Thoracic aorta (tissue), 2 donors: ENCODE measurements at regions not wholly inside any gene's neighbourhood (a gene's known extent, or its start where the extent isn't known, plus 50 kb on each side); places are given as distances from the start of the nearest gene placed in this dataset.
"Not testable (repeated sequence)": the region's sequence is repeated elsewhere in the genome, so short reads cannot be mapped to it uniquely, and the experiment has no call there.

Experiments
- ATAC-seq: fragments of 150-250 bp; one replicate; pipeline ENCODE4 v1.8.0; 2017; ENCODE audit warnings: low read depth; ENCODE audit not compliant: insufficient number of reproducible peaks, low FRiP score
- DNase-seq: peaks from one replicate; pipeline ENCODE4 v3.0.0-alpha.2; 2020; ENCODE audit warnings: low spot score
- H3K27ac ChIP-seq, 2 donors: fragments of 200-600 bp; sonication (generic); 1 replicate in 1 of 2; 2 replicates in 1 of 2; pipeline ENCODE4 v1.5.1; 2016; ENCODE audit warnings: mild to moderate bottlenecking in 2 of 2, moderate library complexity in 2 of 2
- H3K27me3 ChIP-seq: fragments of 200-600 bp; sonication (generic); replicated peaks from 2 replicates; pipeline ENCODE4 v1.6.0; 2016; ENCODE audit warnings: mild to moderate bottlenecking; ENCODE audit not compliant: insufficient read depth
- H3K36me3 ChIP-seq: fragments of 200-600 bp; sonication (generic); one replicate; pipeline ENCODE4 v1.5.1; 2016
- H3K4me1 ChIP-seq, 2 donors: fragments of 200-600 bp; sonication (generic); 1 replicate in 1 of 2; 2 replicates in 1 of 2; pipeline versions ENCODE4 v1.5.1 to v1.6.0; 2016; ENCODE audit warnings: low read depth in 2 of 2, mild to moderate bottlenecking in 1 of 2; ENCODE audit not compliant: control insufficient read depth in 1 of 2
- H3K4me3 ChIP-seq: fragments of 200-600 bp; sonication (generic); 2 replicates; pipeline ENCODE4 v1.5.1; 2016; ENCODE audit warnings: mild to moderate bottlenecking
- H3K9me3 ChIP-seq: fragments of 200-600 bp; sonication (generic); 2 replicates; pipeline ENCODE4 v1.5.1; 2016
- TF ChIP-seq, protein P1 (sequence below): fragments of 200-600 bp; sonication (generic); IDR thresholded peaks from one replicate; pipeline ENCODE4 v1.5.1; 2019; ENCODE audit warnings: antibody characterized with exemption

GRCh38 chr7:6882321-6882721 is 56.2 kb upstream of the CCZ1B start:
- not testable (repeated sequence) for ATAC-seq, DNase-seq, H3K9me3 ChIP-seq, H3K4me1 ChIP-seq, H3K36me3 ChIP-seq, H3K27me3 ChIP-seq, H3K4me3 ChIP-seq, H3K27ac ChIP-seq

GRCh38 chr7:6883756-6884155 is 57.7 kb upstream of the CCZ1B start:
- H3K36me3 ChIP-seq, H3K27me3 ChIP-seq, H3K27ac ChIP-seq, ATAC-seq, DNase-seq, H3K9me3 ChIP-seq, H3K4me1 ChIP-seq, H3K4me3 ChIP-seq: not testable (repeated sequence)

DNA sequence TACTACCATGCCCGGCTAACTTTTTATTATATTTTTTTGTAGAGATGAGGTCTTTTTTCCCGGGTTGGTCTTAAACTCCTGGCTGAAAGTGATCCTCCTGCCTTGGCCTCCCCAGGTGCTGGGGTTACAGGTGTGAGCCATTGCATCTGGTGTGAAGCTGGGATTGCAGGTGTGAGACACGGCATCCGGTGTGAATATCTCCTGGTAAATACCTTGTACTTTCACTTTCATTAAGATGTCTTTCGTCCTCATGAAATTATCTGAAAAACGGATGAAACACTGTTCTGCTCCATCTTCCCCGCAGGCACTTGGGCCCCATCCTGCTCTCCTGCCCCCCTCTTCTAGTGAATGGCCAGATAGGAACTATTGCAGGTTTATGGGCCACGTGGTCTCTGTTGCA is 60.1 kb upstream of the CCZ1B start:
- DNase-seq (no peak), ATAC-seq (no peak)
- no peaks in the 10 kb centered on the region for H3K27me3 ChIP-seq
- H3K4me1 ChIP-seq = no peaks in the 10 kb centered on the region
- no peak overlapping the region for H3K4me3 ChIP-seq
- TF ChIP-seq, protein P1, sequence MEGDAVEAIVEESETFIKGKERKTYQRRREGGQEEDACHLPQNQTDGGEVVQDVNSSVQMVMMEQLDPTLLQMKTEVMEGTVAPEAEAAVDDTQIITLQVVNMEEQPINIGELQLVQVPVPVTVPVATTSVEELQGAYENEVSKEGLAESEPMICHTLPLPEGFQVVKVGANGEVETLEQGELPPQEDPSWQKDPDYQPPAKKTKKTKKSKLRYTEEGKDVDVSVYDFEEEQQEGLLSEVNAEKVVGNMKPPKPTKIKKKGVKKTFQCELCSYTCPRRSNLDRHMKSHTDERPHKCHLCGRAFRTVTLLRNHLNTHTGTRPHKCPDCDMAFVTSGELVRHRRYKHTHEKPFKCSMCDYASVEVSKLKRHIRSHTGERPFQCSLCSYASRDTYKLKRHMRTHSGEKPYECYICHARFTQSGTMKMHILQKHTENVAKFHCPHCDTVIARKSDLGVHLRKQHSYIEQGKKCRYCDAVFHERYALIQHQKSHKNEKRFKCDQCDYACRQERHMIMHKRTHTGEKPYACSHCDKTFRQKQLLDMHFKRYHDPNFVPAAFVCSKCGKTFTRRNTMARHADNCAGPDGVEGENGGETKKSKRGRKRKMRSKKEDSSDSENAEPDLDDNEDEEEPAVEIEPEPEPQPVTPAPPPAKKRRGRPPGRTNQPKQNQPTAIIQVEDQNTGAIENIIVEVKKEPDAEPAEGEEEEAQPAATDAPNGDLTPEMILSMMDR = no peak
- no peaks in the 10 kb centered on the region for H3K9me3 ChIP-seq
- H3K36me3 ChIP-seq = no peaks in the 10 kb centered on the region
- H3K27ac ChIP-seq = no peak overlapping the region

- H3K27ac ChIP-seq, ATAC-seq, H3K4me1 ChIP-seq, H3K27me3 ChIP-seq, H3K36me3 ChIP-seq, DNase-seq, H3K4me3 ChIP-seq, H3K9me3 ChIP-seq: not testable (repeated sequence)
These were observed 62.4 kb upstream of the CCZ1B start for GRCh38 chr7:6888267-6889045.

DNA sequence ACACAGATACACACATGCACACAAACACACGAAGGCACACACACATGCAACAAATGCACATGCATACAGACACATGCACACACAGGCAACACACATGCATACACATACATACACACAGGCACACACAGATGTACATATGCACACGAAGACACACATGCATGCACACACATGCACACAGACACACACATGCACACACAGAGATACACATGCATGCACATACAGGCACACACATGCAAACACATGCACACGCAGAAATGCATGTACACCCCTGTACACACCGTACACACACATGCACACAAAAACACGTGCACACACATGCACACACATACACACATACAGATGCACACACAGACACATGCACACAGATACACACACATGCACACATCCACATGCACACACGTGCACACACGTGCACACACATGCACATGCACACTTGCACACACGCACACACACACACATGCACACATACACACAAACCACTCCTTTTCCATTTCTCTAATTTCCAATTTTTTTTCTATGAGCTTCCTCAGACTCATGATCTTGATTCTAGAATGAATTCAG is 63.3 kb upstream of the CCZ1B start:
- no peak overlapping the region for H3K4me3 ChIP-seq

DNA sequence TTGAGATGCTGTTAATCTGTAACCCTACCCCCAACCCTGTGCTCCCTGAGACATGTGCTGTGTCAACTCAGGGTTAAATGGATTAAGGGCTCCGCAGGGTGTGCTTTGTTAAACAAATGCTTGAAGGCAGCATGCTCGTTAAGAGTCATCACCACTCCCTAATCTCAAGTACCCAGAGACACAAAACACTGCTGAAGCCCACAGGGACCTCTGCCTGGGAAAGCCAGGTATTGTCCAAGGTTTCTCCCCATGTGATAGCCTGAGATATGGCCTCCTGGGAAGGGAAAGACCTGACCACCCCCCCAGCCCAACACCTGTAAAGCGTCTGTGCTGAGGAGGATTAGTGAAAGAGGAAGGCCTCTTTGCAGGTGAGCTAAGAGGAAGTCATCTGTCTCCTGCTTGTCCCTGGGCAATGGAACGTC is 76.0 kb upstream of the CCZ1B start:
- not testable (repeated sequence) for H3K4me1 ChIP-seq, H3K4me3 ChIP-seq, H3K9me3 ChIP-seq, H3K36me3 ChIP-seq, DNase-seq, H3K27me3 ChIP-seq, ATAC-seq, H3K27ac ChIP-seq

More for the DNA sequence above, 63.3 kb upstream of the CCZ1B start:
- no peak for ATAC-seq
- Histone ChIP-seq H3K9me3 (no peaks in the 10 kb centered on the region), H3K4me1 (no peaks in the 10 kb centered on the region), H3K27ac (no peak overlapping the region), H3K27me3 (no peaks in the 10 kb centered on the region), H3K36me3 (no peaks in the 10 kb centered on the region)
- TF ChIP-seq, protein P1 = no peak
- DNase-seq = no peak

DNA sequence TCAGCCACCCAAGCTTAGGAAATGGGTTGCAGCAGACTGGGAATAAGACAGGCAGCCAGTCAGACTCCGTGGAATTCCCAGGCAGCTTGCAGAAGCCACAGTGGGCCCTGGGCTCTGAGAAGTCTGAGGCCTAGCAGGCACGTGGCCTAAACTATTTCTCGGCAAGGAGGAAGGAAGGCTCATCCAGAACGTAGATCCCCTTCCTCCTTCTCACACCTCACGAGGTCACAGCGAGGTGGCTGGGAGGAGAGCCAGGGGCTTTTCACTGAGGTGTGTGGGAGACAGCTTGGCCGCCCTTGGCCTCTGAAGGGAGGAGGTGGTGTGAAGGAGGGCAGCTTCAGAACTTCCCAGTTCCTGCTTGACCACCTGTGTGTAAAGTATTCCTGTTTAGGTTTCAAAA is 77.2 kb upstream of the CCZ1B start:
- H3K4me3 ChIP-seq, H3K9me3 ChIP-seq, DNase-seq, H3K4me1 ChIP-seq, H3K27ac ChIP-seq, ATAC-seq, H3K27me3 ChIP-seq, H3K36me3 ChIP-seq: not testable (repeated sequence)

GRCh38 chr7:6903792-6904191 is 77.7 kb upstream of the CCZ1B start:
- not testable (repeated sequence) for H3K9me3 ChIP-seq, H3K27me3 ChIP-seq, H3K4me3 ChIP-seq, H3K36me3 ChIP-seq, ATAC-seq, H3K4me1 ChIP-seq, DNase-seq, H3K27ac ChIP-seq
